ENCODE measurements at regions not wholly inside any gene's neighbourhood (a gene's known extent, or its start where the extent isn't known, plus 50 kb on each side); places are given as distances from the start of the nearest gene placed in this dataset.

DNA sequence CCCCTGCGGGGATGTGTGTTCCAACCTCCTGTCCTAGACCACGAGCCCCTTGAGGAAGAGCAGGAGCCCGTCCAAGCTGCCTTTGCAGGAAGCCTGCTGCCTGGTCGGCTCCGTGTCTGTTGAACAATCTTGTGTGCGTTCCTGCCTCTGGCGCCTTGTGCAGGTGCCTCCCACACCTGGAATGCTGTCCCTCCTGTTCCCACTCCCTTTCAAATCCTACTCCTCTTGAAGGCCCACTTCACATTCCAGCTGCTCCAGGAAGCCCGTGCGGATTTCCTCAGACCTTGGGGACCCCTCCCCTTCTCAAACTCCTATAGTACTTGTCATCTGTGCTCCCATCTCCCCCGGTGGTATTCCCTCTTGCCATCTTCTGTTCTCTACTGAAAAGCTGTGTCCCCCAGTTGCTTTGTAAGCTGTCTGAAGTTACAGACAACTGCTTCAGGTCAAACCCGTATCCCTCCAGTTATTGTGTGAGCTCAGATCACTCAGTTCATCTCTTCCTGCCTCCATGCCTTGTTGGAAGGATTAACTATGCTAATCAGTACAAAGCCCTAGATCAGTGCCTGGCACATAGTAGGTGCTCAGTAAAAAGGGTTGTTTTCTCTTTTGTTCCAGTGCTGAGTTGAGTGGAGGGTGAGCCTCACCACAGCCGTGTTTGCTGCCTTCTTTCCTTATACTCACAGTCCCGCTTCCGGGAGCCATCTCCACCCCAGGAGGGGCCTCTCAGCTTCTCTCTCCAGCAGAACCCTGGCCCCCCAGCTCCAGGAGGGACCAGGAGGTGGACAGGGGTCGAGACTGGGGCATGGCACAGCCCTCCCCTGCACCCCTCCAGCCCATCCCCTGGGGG is 241.8 kb upstream of the CIBAR2 start:
- H3K4me1 ChIP-seq (ENCODE audit: control insufficient read depth, extremely low read depth, insufficient read depth, low read length): peaks cover 40% of the 10 kb centered on the region
- no peaks in the 10 kb centered on the region for H3K36me3 ChIP-seq (ENCODE audit: control insufficient read depth in 2 of 2, extremely low read depth in 1 of 2, insufficient read depth in 2 of 2, low read length in 2 of 2)
- H2AFZ ChIP-seq (ENCODE audit: control insufficient read depth, low read length): no peak overlapping the region
- FAIRE-seq (peak; percentile 52), DNase-seq (ENCODE audit: low read depth, low spot score) (no peak)
- dilution Hi-C loops (cut with MboI; ENCODE audit: extremely low pct_ligation_motif_present, low sequenced_read_pairs): no loop called here
- H3K27ac ChIP-seq (ENCODE audit: control insufficient read depth, insufficient read depth, low read length): peak overlapping the region; percentile 28
- peak overlapping the region; percentile 18 for H3K9ac ChIP-seq (ENCODE audit: control insufficient read depth, extremely low read depth, insufficient read depth, low read length)
- TF ChIP-seq EZH2 (IDR thresholded peaks at IDR 0.05; ENCODE audit: low read length): no peak
- no peak for TF ChIP-seq CTCF (optimal IDR thresholded peaks at IDR 0.05 in 1 of 3, IDR thresholded peaks at IDR 0.05 in 1 of 3, conservative IDR thresholded peaks at IDR 0.05 in 1 of 3; ENCODE audit: extremely low read depth in 1 of 3, insufficient read depth in 2 of 3, low read length in 3 of 3)
- H3K9me1 ChIP-seq (ENCODE audit: control insufficient read depth, extremely low read depth, insufficient read depth, low read length): no peaks in the 10 kb centered on the region
- peaks cover 3% of the 10 kb centered on the region for H3K9me3 ChIP-seq (ENCODE audit: control insufficient read depth, low read depth, low read length)
- peak overlapping the region; percentile 54 for H3K4me2 ChIP-seq (ENCODE audit: control insufficient read depth, extremely low read depth, insufficient read depth, low read depth, low read length)
- peaks cover 4% of the 10 kb centered on the region for H4K20me1 ChIP-seq (ENCODE audit: control insufficient read depth, extremely low read depth, insufficient read depth, low read length)
- no peaks in the 10 kb centered on the region for H3K79me2 ChIP-seq (ENCODE audit: control insufficient read depth, insufficient read depth, low read length)
- H3K27me3 ChIP-seq (ENCODE audit: control insufficient read depth, extremely low read depth, insufficient read depth, low read length): peaks cover 6% of the 10 kb centered on the region
- peak overlapping the region in 2 of 3 experiments; percentile 7 to 8 for H3K4me3 ChIP-seq (ENCODE audit: control insufficient read depth in 2 of 3, extremely low read depth in 1 of 3, insufficient read depth in 2 of 3, low read depth in 1 of 3, low read length in 3 of 3)

- Histone ChIP-seq H3K9me3 (ENCODE audit: control insufficient read depth, low read depth, low read length) (peaks cover 3% of the 10 kb centered on the region), H2AFZ (ENCODE audit: control insufficient read depth, low read length) (no peak overlapping the region), H3K4me2 (ENCODE audit: control insufficient read depth, extremely low read depth, insufficient read depth, low read depth, low read length) (peak overlapping the region; percentile 54), H3K36me3 (ENCODE audit: control insufficient read depth in 2 of 2, extremely low read depth in 1 of 2, insufficient read depth in 2 of 2, low read length in 2 of 2) (no peaks in the 10 kb centered on the region), H3K27me3 (ENCODE audit: control insufficient read depth, extremely low read depth, insufficient read depth, low read length) (no peaks in the 10 kb centered on the region), H3K4me3 (ENCODE audit: control insufficient read depth in 2 of 3, extremely low read depth in 1 of 3, insufficient read depth in 2 of 3, low read depth in 1 of 3, low read length in 3 of 3) (no peak overlapping the region), H3K4me1 (ENCODE audit: control insufficient read depth, extremely low read depth, insufficient read depth, low read length) (peaks cover 47% of the 10 kb centered on the region), H3K9me1 (ENCODE audit: control insufficient read depth, extremely low read depth, insufficient read depth, low read length) (no peaks in the 10 kb centered on the region), H3K9ac (ENCODE audit: control insufficient read depth, extremely low read depth, insufficient read depth, low read length) (no peak overlapping the region), H3K27ac (ENCODE audit: control insufficient read depth, insufficient read depth, low read length) (peak overlapping the region; percentile 28), H4K20me1 (ENCODE audit: control insufficient read depth, extremely low read depth, insufficient read depth, low read length) (peaks cover 7% of the 10 kb centered on the region), H3K79me2 (ENCODE audit: control insufficient read depth, insufficient read depth, low read length) (no peaks in the 10 kb centered on the region)
- no peak for TF ChIP-seq EZH2 (IDR thresholded peaks at IDR 0.05; ENCODE audit: low read length)
- peak in 1 of 3 experiments; percentile 0 for TF ChIP-seq CTCF (optimal IDR thresholded peaks at IDR 0.05 in 1 of 3, IDR thresholded peaks at IDR 0.05 in 1 of 3, conservative IDR thresholded peaks at IDR 0.05 in 1 of 3; ENCODE audit: extremely low read depth in 1 of 3, insufficient read depth in 2 of 3, low read length in 3 of 3)
- DNase-seq (ENCODE audit: low read depth, low spot score): no peak
- dilution Hi-C loops (cut with MboI; ENCODE audit: extremely low pct_ligation_motif_present, low sequenced_read_pairs): no loop called here
- FAIRE-seq: peak; percentile 77
These were observed 242.6 kb upstream of the CIBAR2 start for GRCh38 chr16:85354686-85355514.
